GM12878 (cell line): ENCODE measurements at regions not wholly inside any gene's neighbourhood (a gene's known extent, or its start where the extent isn't known, plus 50 kb on each side); places are given as distances from the start of the nearest gene placed in this dataset.

Source experiments
- ATAC-seq: fragments of 200-7000 bp; cut with Tn5 transposase; 3 replicates; pipeline ENCODE4 v1.9.1; 2020; ENCODE audit warnings: mild to moderate bottlenecking, moderate library complexity
- BruUV-seq: library from RNA; stranded (reverse); fragments of 400-500 nt; replicated peaks from 2 replicates; lab custom pipeline; 2021; lab: Mats Ljungman, UMichigan
- CTCF ChIA-PET: fragments of 300-600 bp; sonication (Branson Sonifier 250); formaldehyde crosslinking; extraction: SDS; loops from one replicate; lab custom pipeline; 2021; ENCODE audit warnings: inconsistent platforms; lab: Yijun Ruan, JAX
- POLR2A ChIA-PET: fragments of 350-600 bp; formaldehyde crosslinking; extraction: SDS; loops from one replicate; lab custom pipeline; 2021; ENCODE audit warnings: inconsistent platforms; lab: Charles Lee
- RAD21 ChIA-PET: fragments of 300-600 bp; sonication (Branson Sonifier 250); formaldehyde crosslinking; loops from one replicate; lab custom pipeline; 2023; ENCODE audit warnings: antibody characterized with exemption; ENCODE audit not compliant: unreplicated experiment; lab: Charles Lee
- SMC1A ChIA-PET: fragments of 300-600 bp; sonication (Branson Sonifier 250); formaldehyde crosslinking; loops from one replicate; lab custom pipeline; 2023; ENCODE audit not compliant: unreplicated experiment, uncharacterized antibody; lab: Charles Lee
- DNase-seq: peaks from one replicate; pipeline ENCODE4 v3.0.0-alpha.2; 2011; ENCODE audit warnings: low read depth, low spot score
- FAIRE-seq: peaks from 3 replicates; lab custom pipeline; 2011; peaks lifted over from hg19 to GRCh38; lab: Jason Lieb, UNC
- H2AFZ ChIP-seq: 2 replicates; pipeline ENCODE4 v1.6.0; 2011; ENCODE audit warnings: low read depth, low read length, control low read depth; ENCODE audit not compliant: control insufficient read depth
- H3K27ac ChIP-seq: 2 replicates; pipeline ENCODE4 v1.5.1; 2011; ENCODE audit warnings: control low read depth; ENCODE audit not compliant: control insufficient read depth, insufficient read depth
- H3K27me3 ChIP-seq, 2 experiments: replicated peaks in 1 of 2; 2 replicates each; pipeline versions ENCODE4 v1.6.0 to v1.6.1; 2011; ENCODE audit warnings: low read length in 1 of 2; ENCODE audit not compliant: control insufficient read depth in 2 of 2, insufficient read depth in 2 of 2
- H3K36me3 ChIP-seq, 2 experiments: 2 replicates each; pipeline ENCODE4 v1.5.1; 2011; ENCODE audit warnings: low read length in 1 of 2; ENCODE audit not compliant: control insufficient read depth in 2 of 2, insufficient read depth in 2 of 2
- H3K4me1 ChIP-seq: 2 replicates; pipeline ENCODE4 v1.6.1; 2011; ENCODE audit warnings: mild to moderate bottlenecking, low read length, moderate library complexity, mixed read lengths; ENCODE audit not compliant: control insufficient read depth, insufficient read depth
- H3K4me2 ChIP-seq: 2 replicates; pipeline ENCODE4 v1.6.0; 2011; ENCODE audit warnings: control low read depth; ENCODE audit not compliant: control insufficient read depth, insufficient read depth
- H3K4me3 ChIP-seq: fragments of 200-600 bp; sonication (generic); 2 replicates; pipeline ENCODE4 v1.5.1; 2016
- H3K79me2 ChIP-seq: 2 replicates; pipeline ENCODE4 v1.6.0; 2011; ENCODE audit warnings: low read length; ENCODE audit not compliant: control insufficient read depth, insufficient read depth
- H3K9ac ChIP-seq: 2 replicates; pipeline ENCODE4 v1.8.0; 2011; ENCODE audit warnings: low read length, control low read depth, mixed read lengths; ENCODE audit not compliant: control insufficient read depth, insufficient read depth
- H3K9me3 ChIP-seq: replicated peaks from 3 replicates; pipeline ENCODE4 v1.5.1; 2011; ENCODE audit warnings: mild to moderate bottlenecking, low read length; ENCODE audit not compliant: control insufficient read depth, insufficient read depth
- H4K20me1 ChIP-seq: 2 replicates; pipeline ENCODE4 v1.6.0; 2011; ENCODE audit not compliant: control insufficient read depth, insufficient read depth
- BHLHE40 ChIP-seq, 2 experiments: fragments of 450-650 bp in 1 of 2; IDR thresholded peaks; 2 replicates each; pipeline ENCODE4 v1.6.1; 2011 to 2017; ENCODE audit warnings: low read depth in 2 of 2, borderline replicate concordance in 1 of 2, improper control_type of control experiment in 1 of 2, low read length in 1 of 2, mild to moderate bottlenecking in 1 of 2
- CBFB ChIP-seq: IDR thresholded peaks from 2 replicates; pipeline ENCODE4 v1.6.1; 2016; ENCODE audit warnings: antibody characterized with exemption, low read depth
- CHD2 ChIP-seq: IDR thresholded peaks from 2 replicates; pipeline ENCODE4 v1.6.1; 2011; ENCODE audit warnings: low read depth, low read length, improper control_type of control experiment, borderline replicate concordance
- CREM ChIP-seq: IDR thresholded peaks from 2 replicates; pipeline ENCODE4 v1.6.1; 2014; ENCODE audit warnings: antibody characterized with exemption, low read depth
- ESRRA ChIP-seq: IDR thresholded peaks from 2 replicates; pipeline ENCODE4 v1.6.1; 2012; ENCODE audit warnings: mild to moderate bottlenecking, low read length, improper control_type of control experiment
- GABPA ChIP-seq: IDR thresholded peaks from 2 replicates; pipeline ENCODE4 v1.6.1; 2014; ENCODE audit warnings: antibody characterized with exemption, low read depth, mild to moderate bottlenecking, inconsistent platforms
- NRF1 ChIP-seq: conservative IDR thresholded peaks from 2 replicates; pipeline ENCODE4 v1.6.1; 2011; ENCODE audit warnings: mild to moderate bottlenecking, low read depth, low read length, improper control_type of control experiment
- RAD51 ChIP-seq: fragments of 450-650 bp; IDR thresholded peaks from 2 replicates; pipeline ENCODE4 v1.6.1; 2016; ENCODE audit warnings: moderate library complexity, mild to moderate bottlenecking, inconsistent platforms
- SIN3A ChIP-seq: IDR thresholded peaks from 2 replicates; pipeline ENCODE4 v1.6.1; 2012; ENCODE audit warnings: low read depth, low read length, improper control_type of control experiment
- SIX5 ChIP-seq: IDR thresholded peaks from 2 replicates; pipeline ENCODE4 v1.6.1; 2011; ENCODE audit warnings: mild to moderate bottlenecking, low read depth, low read length, moderate library complexity; ENCODE audit not compliant: severe bottlenecking
- SUPT20H ChIP-seq: IDR thresholded peaks from 2 replicates; pipeline ENCODE4 v1.6.1; 2011; ENCODE audit warnings: low read depth, mild to moderate bottlenecking, low read length, moderate library complexity, borderline replicate concordance; ENCODE audit not compliant: control insufficient read depth
- USF2 ChIP-seq: IDR thresholded peaks from 2 replicates; pipeline ENCODE4 v1.6.1; 2011; ENCODE audit warnings: low read depth, low read length, improper control_type of control experiment, borderline replicate concordance
- ZNF24 ChIP-seq: fragments of 450-650 bp; IDR thresholded peaks from 2 replicates; pipeline ENCODE4 v1.6.1; 2017; ENCODE audit warnings: antibody characterized with exemption, mild to moderate bottlenecking
- ZNF384 ChIP-seq: IDR thresholded peaks from 2 replicates; pipeline ENCODE4 v1.6.1; 2012; ENCODE audit warnings: low read depth, mild to moderate bottlenecking, low read length, improper control_type of control experiment, borderline replicate concordance
- WGBS: methylation state at CpG from one replicate; pipeline ENCODE4 v1.1.6; 2016; ENCODE audit warnings: low lambda C conversion rate; ENCODE audit not compliant: insufficient replicate concordance, insufficient coverage; ENCODE audit errors: missing lambda C conversion rate; 5-methylcytosine and 5-hydroxymethylcytosine counted together
- in situ Hi-C: fragments of 300-500 bp; cut with MboI; formaldehyde crosslinking; loops from 9 replicates; pipeline ENCODE4 v1.14.3; 2018; ENCODE audit warnings: mixed read lengths
- intact Hi-C: fragments of 100-400 bp; cut with micrococcal nuclease; formaldehyde crosslinking; loops from one replicate; pipeline ENCODE4 v1.14.2; 2022; ENCODE audit not compliant: unreplicated experiment
- TF ChIP-seq, protein P1 (sequence below): IDR thresholded peaks from 2 replicates; pipeline ENCODE4 v1.6.1; 2012; ENCODE audit warnings: low read depth, low read length, improper control_type of control experiment
- TF ChIP-seq, protein P2 (sequence below): fragments of 450-650 bp; formaldehyde crosslinking; IDR thresholded peaks from 2 replicates; pipeline ENCODE4 v1.4.0; 2020; ENCODE audit warnings: mild to moderate bottlenecking, moderate library complexity

GRCh38 chr2:153347818-153348495 is 130.6 kb downstream of the RPRM start:
- in situ Hi-C loops (no loop called here), intact Hi-C loops (no loop called here)
- Histone ChIP-seq H3K79me2 (no peaks in the 10 kb centered on the region), H3K9me3 (no peaks in the 10 kb centered on the region), H3K27ac (no peak overlapping the region), H3K36me3 (no peaks in the 10 kb centered on the region), H3K4me1 (no peaks in the 10 kb centered on the region), H4K20me1 (no peaks in the 10 kb centered on the region), H3K27me3 (no peaks in the 10 kb centered on the region), H3K4me2 (no peak overlapping the region), H3K9ac (no peak overlapping the region), H2AFZ (no peak overlapping the region), H3K4me3 (no peak overlapping the region)
- RAD21 ChIA-PET = no interaction called here
- ATAC-seq (no peak), DNase-seq (no peak), FAIRE-seq (no peak)
- 0% methylated on average over 2 of the region's 2 CpGs for WGBS
- CTCF ChIA-PET = interaction anchor here (0.6 to 1.7 kb wide), 2 partner anchors 36 to 39 kb away, joined by 3 read pairs; no protein-coding TSS in a partner anchor
- POLR2A ChIA-PET = no interaction called here
- BruUV-seq = no TSS peak
- no peak for TF ChIP-seq RAD51
- no peak for TF ChIP-seq BHLHE40 (IDR thresholded peaks at IDR 0.05; ENCODE audit: borderline replicate concordance in 1 of 2, low read depth in 2 of 2, low read length in 1 of 2)
- no peak for TF ChIP-seq CBFB
- no peak for TF ChIP-seq ZNF384
- no peak for TF ChIP-seq SIX5
- TF ChIP-seq GABPA = no peak
- TF ChIP-seq SIN3A = no peak
- TF ChIP-seq, protein P1, sequence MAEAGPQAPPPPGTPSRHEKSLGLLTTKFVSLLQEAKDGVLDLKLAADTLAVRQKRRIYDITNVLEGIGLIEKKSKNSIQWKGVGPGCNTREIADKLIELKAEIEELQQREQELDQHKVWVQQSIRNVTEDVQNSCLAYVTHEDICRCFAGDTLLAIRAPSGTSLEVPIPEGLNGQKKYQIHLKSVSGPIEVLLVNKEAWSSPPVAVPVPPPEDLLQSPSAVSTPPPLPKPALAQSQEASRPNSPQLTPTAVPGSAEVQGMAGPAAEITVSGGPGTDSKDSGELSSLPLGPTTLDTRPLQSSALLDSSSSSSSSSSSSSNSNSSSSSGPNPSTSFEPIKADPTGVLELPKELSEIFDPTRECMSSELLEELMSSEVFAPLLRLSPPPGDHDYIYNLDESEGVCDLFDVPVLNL = no peak
- no peak for TF ChIP-seq USF2
- TF ChIP-seq CREM = no peak
- no peak for TF ChIP-seq NRF1
- no peak for TF ChIP-seq CHD2
- no peak for TF ChIP-seq ZNF24
- TF ChIP-seq, protein P2, sequence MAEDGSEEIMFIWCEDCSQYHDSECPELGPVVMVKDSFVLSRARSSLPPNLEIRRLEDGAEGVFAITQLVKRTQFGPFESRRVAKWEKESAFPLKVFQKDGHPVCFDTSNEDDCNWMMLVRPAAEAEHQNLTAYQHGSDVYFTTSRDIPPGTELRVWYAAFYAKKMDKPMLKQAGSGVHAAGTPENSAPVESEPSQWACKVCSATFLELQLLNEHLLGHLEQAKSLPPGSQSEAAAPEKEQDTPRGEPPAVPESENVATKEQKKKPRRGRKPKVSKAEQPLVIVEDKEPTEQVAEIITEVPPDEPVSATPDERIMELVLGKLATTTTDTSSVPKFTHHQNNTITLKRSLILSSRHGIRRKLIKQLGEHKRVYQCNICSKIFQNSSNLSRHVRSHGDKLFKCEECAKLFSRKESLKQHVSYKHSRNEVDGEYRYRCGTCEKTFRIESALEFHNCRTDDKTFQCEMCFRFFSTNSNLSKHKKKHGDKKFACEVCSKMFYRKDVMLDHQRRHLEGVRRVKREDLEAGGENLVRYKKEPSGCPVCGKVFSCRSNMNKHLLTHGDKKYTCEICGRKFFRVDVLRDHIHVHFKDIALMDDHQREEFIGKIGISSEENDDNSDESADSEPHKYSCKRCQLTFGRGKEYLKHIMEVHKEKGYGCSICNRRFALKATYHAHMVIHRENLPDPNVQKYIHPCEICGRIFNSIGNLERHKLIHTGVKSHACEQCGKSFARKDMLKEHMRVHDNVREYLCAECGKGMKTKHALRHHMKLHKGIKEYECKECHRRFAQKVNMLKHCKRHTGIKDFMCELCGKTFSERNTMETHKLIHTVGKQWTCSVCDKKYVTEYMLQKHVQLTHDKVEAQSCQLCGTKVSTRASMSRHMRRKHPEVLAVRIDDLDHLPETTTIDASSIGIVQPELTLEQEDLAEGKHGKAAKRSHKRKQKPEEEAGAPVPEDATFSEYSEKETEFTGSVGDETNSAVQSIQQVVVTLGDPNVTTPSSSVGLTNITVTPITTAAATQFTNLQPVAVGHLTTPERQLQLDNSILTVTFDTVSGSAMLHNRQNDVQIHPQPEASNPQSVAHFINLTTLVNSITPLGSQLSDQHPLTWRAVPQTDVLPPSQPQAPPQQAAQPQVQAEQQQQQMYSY = no peak
- TF ChIP-seq SUPT20H = no peak
- no peak for TF ChIP-seq ESRRA
- SMC1A ChIA-PET = no interaction called here
